Stimulated activated CD4-positive, alpha-beta T cell treated with anti-CD3 and anti-CD28 coated beads, Interleukin-2, amount 100 ng/mL, for 24 hours (primary cell): ENCODE measurements at regions not wholly inside any gene's neighbourhood (a gene's known extent, or its start where the extent isn't known, plus 50 kb on each side); places are given as distances from the start of the nearest gene placed in this dataset.

Experiments used
- DNase-seq, 2 donors: peaks; one replicate each; pipeline ENCODE4 v3.0.0-alpha.2; 2020

GRCh38 chr22:47788461-47788860, 1026.0 kb downstream of the TBC1D22A start:
- no peak for DNase-seq

GRCh38 chr22:47787501-47788227, 1025.2 kb downstream of the TBC1D22A start:
- DNase-seq = no peak

- DNase-seq = no peak
These were observed 1024.3 kb downstream of the TBC1D22A start for GRCh38 chr22:47786650-47787290.

GRCh38 chr22:47784991-47785390, 1022.5 kb downstream of the TBC1D22A start:
- DNase-seq = no peak

GRCh38 chr22:47784367-47784983, 1022.0 kb downstream of the TBC1D22A start:
- peak in 1 of 2 donors; percentile 4 for DNase-seq

- peak in 1 of 2 donors; percentile 10 for DNase-seq
These were observed 1021.2 kb downstream of the TBC1D22A start for GRCh38 chr22:47783433-47784366.

- no peak for DNase-seq
These were observed 1020.1 kb downstream of the TBC1D22A start for GRCh38 chr22:47782328-47783075.

GRCh38 chr22:47781427-47782111, 1019.1 kb downstream of the TBC1D22A start:
- DNase-seq = no peak

GRCh38 chr22:47781024-47781423, 1018.6 kb downstream of the TBC1D22A start:
- DNase-seq = no peak

GRCh38 chr22:47780281-47780875, 1017.9 kb downstream of the TBC1D22A start:
- no peak for DNase-seq

GRCh38 chr22:47779474-47779873, 1017.0 kb downstream of the TBC1D22A start:
- DNase-seq = no peak

GRCh38 chr22:47778160-47778658, 1015.8 kb downstream of the TBC1D22A start:
- no peak for DNase-seq

- no peak for DNase-seq
These were observed 1015.0 kb downstream of the TBC1D22A start for GRCh38 chr22:47777426-47777825.

GRCh38 chr22:47776329-47776728, 1013.9 kb downstream of the TBC1D22A start:
- DNase-seq = no peak

- no peak for DNase-seq
These were observed 1013.2 kb downstream of the TBC1D22A start for GRCh38 chr22:47775686-47776085.

GRCh38 chr22:47775191-47775590, 1012.7 kb downstream of the TBC1D22A start:
- DNase-seq = no peak

GRCh38 chr22:47773635-47774034, 1011.2 kb downstream of the TBC1D22A start:
- no peak for DNase-seq

- DNase-seq = no peak
These were observed 1010.4 kb downstream of the TBC1D22A start for GRCh38 chr22:47772864-47773263.

GRCh38 chr22:47769652-47770051, 1007.2 kb downstream of the TBC1D22A start:
- DNase-seq = no peak

- no peak for DNase-seq
These were observed 1005.6 kb downstream of the TBC1D22A start for GRCh38 chr22:47768027-47768426.

GRCh38 chr22:47767403-47767802, 1005.0 kb downstream of the TBC1D22A start:
- no peak for DNase-seq
